ENCODE measurements at regions not wholly inside any gene's neighbourhood (a gene's known extent, or its start where the extent isn't known, plus 50 kb on each side); places are given as distances from the start of the nearest gene placed in this dataset.

DNA sequence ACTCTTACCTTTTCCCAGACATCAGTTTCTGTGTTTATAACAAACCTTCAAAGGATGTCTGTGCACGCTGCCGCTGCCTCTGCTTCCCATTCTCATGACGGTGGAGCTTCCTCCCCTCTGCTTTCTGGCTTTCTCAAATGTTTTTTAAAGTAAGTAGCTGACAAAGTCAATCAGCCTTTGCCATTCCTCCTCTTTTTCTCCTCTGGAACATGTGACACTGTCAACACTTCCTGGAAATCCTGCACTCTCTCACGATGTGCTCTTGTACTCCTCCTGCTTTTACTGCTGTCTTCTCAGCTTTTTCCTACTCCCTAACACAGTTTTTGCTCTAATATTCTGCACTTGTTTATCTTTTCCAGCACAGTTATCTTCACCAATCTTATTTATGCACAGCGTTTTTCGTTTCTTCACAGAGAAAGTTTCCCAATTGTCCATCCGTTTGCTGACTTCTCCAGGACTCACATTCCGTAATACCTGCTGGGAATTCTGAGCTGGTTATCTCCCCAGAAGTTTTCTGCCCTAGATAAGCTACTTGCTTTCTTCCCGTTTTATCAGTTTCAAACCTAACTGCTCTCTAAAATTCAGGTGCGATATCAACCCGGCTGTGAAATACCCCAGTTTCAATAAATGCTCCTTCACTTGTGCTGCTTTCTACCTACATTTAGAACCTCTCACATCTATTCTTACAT is 465.6 kb upstream of the AGA start:
- TF ChIP-seq CTCF (IDR thresholded peaks at IDR 0.05; ENCODE audit: borderline replicate concordance, extremely low read depth, low read length, poor library complexity, severe bottlenecking) = no peak
- TF ChIP-seq EZH2 (IDR thresholded peaks at IDR 0.05; ENCODE audit: borderline replicate concordance, low read depth, low read length, severe bottlenecking) = no peak
